ENCODE measurements at regions not wholly inside any gene's neighbourhood (a gene's known extent, or its start where the extent isn't known, plus 50 kb on each side); places are given as distances from the start of the nearest gene placed in this dataset.
A peak's percentile ranks its signal among the peaks of the same experiment; 100 is the strongest.

- TF ChIP-seq, protein P1, sequence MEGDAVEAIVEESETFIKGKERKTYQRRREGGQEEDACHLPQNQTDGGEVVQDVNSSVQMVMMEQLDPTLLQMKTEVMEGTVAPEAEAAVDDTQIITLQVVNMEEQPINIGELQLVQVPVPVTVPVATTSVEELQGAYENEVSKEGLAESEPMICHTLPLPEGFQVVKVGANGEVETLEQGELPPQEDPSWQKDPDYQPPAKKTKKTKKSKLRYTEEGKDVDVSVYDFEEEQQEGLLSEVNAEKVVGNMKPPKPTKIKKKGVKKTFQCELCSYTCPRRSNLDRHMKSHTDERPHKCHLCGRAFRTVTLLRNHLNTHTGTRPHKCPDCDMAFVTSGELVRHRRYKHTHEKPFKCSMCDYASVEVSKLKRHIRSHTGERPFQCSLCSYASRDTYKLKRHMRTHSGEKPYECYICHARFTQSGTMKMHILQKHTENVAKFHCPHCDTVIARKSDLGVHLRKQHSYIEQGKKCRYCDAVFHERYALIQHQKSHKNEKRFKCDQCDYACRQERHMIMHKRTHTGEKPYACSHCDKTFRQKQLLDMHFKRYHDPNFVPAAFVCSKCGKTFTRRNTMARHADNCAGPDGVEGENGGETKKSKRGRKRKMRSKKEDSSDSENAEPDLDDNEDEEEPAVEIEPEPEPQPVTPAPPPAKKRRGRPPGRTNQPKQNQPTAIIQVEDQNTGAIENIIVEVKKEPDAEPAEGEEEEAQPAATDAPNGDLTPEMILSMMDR (IDR thresholded peaks at IDR 0.05), result no peak
- Mint-ChIP-seq H3K27me3 (ENCODE audit: unreplicated experiment) (no peaks in the 10 kb centered on the region), H3K4me3 (ENCODE audit: unreplicated experiment) (no peak overlapping the region), H3K9me3 (ENCODE audit: unreplicated experiment) (no peaks in the 10 kb centered on the region), H3K36me3 (ENCODE audit: unreplicated experiment) (no peaks in the 10 kb centered on the region), H3K27ac (ENCODE audit: unreplicated experiment) (no peak overlapping the region), H3K4me1 (ENCODE audit: unreplicated experiment) (peaks cover 9% of the 10 kb centered on the region)
- DNase-seq (ENCODE audit: extremely low spot score, unreplicated experiment), result no peak
Observed at GRCh38 chr1:81071072-81071858, 729.5 kb upstream of the ADGRL2 start.

- TF ChIP-seq, protein P1 (IDR thresholded peaks at IDR 0.05), result no peak
- H3K4me3 Mint-ChIP-seq (ENCODE audit: unreplicated experiment), result no peak overlapping the region
- H3K9me3 Mint-ChIP-seq (ENCODE audit: unreplicated experiment), result no peaks in the 10 kb centered on the region
- H3K36me3 Mint-ChIP-seq (ENCODE audit: unreplicated experiment), result no peaks in the 10 kb centered on the region
- H3K27me3 Mint-ChIP-seq (ENCODE audit: unreplicated experiment), result no peaks in the 10 kb centered on the region
- H3K4me1 Mint-ChIP-seq (ENCODE audit: unreplicated experiment), result peaks cover 9% of the 10 kb centered on the region
- H3K27ac Mint-ChIP-seq (ENCODE audit: unreplicated experiment), result peak overlapping the region; percentile 3
- DNase-seq (ENCODE audit: extremely low spot score, unreplicated experiment), result no peak
Observed at GRCh38 chr1:81069856-81070255, 730.9 kb upstream of the ADGRL2 start.

- no peak overlapping the region for H3K27ac Mint-ChIP-seq (ENCODE audit: unreplicated experiment)
- no peaks in the 10 kb centered on the region for H3K27me3 Mint-ChIP-seq (ENCODE audit: unreplicated experiment)
- no peak for DNase-seq (ENCODE audit: extremely low spot score, unreplicated experiment)
- no peaks in the 10 kb centered on the region for H3K36me3 Mint-ChIP-seq (ENCODE audit: unreplicated experiment)
- H3K9me3 Mint-ChIP-seq (ENCODE audit: unreplicated experiment), result no peaks in the 10 kb centered on the region
- TF ChIP-seq, protein P1 (IDR thresholded peaks at IDR 0.05), result no peak
- no peak overlapping the region for H3K4me3 Mint-ChIP-seq (ENCODE audit: unreplicated experiment)
- H3K4me1 Mint-ChIP-seq (ENCODE audit: unreplicated experiment), result peaks cover 9% of the 10 kb centered on the region
Observed at GRCh38 chr1:81068726-81069125, 732.0 kb upstream of the ADGRL2 start.

DNA sequence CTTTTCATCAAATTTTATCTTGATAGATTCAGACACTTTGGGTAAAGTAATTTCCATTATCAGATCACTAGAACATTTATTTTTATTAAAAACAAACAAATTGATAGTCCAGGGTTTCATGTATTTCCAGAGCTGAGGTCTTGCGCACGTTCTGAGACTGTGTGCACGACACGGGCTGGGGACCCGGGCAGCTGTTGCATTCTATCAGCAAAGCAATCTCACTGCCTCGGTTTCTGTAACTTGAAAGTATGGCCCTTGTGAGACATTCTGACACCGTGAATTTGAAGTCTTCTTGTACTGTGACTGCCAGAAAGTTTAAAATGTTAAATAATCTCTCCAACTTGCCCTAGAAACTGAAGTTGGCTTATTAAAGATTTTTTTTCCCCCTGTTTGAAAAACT is 746.9 kb upstream of the ADGRL2 start:
- H3K4me1 Mint-ChIP-seq (ENCODE audit: unreplicated experiment), result no peaks in the 10 kb centered on the region
- TF ChIP-seq, protein P1 (IDR thresholded peaks at IDR 0.05), result no peak
- no peak overlapping the region for H3K4me3 Mint-ChIP-seq (ENCODE audit: unreplicated experiment)
- no peaks in the 10 kb centered on the region for H3K36me3 Mint-ChIP-seq (ENCODE audit: unreplicated experiment)
- no peak overlapping the region for H3K27ac Mint-ChIP-seq (ENCODE audit: unreplicated experiment)
- no peaks in the 10 kb centered on the region for H3K9me3 Mint-ChIP-seq (ENCODE audit: unreplicated experiment)
- DNase-seq (ENCODE audit: extremely low spot score, unreplicated experiment), result no peak
- no peaks in the 10 kb centered on the region for H3K27me3 Mint-ChIP-seq (ENCODE audit: unreplicated experiment)

DNA sequence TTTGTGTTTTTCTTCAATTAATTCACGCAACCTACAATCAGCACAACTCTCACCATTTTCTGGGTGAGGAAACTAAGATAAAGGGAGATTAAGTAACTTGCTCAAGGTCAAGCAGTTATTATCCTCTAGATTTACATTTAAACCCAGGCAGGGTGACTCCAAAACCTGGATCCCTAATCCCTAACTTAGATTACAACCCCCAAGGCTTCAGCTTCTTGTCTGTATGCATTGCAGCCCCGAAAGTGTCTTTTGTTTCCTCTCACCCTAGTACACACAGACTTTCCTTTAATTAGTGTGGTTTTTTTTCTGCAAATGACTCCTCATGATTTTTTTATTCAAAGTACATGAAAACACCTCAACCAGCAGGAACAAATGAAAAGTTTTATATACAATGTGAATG is 748.6 kb upstream of the ADGRL2 start:
- Mint-ChIP-seq H3K9me3 (ENCODE audit: unreplicated experiment) (no peaks in the 10 kb centered on the region), H3K4me1 (ENCODE audit: unreplicated experiment) (no peaks in the 10 kb centered on the region), H3K27ac (ENCODE audit: unreplicated experiment) (no peak overlapping the region), H3K4me3 (ENCODE audit: unreplicated experiment) (no peak overlapping the region), H3K36me3 (ENCODE audit: unreplicated experiment) (no peaks in the 10 kb centered on the region), H3K27me3 (ENCODE audit: unreplicated experiment) (no peaks in the 10 kb centered on the region)
- TF ChIP-seq, protein P1 (IDR thresholded peaks at IDR 0.05), result no peak
- no peak for DNase-seq (ENCODE audit: extremely low spot score, unreplicated experiment)
